ENCODE measurements at regions not wholly inside any gene's neighbourhood (a gene's known extent, or its start where the extent isn't known, plus 50 kb on each side); places are given as distances from the start of the nearest gene placed in this dataset.

DNA sequence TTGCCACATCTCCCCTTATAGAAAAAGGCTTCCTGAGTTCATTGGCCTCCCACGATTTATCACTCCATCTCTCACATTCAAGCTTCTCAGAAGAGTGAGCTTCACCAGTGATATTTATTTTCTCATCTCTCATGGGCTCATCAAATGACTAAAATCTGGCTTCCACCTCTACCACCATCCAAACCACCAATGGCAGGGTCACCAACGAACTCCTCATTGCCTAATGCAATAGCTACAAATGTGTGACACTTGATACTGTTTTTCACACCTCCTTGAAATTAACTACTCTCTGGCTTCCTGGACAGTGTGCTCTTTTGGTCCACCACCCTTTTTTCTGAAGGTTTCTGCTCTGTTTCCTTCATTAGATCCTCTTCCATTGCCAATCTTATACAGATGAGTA lies 129.0 kb downstream of the SH2D1A start:
- TF ChIP-seq, protein P1, sequence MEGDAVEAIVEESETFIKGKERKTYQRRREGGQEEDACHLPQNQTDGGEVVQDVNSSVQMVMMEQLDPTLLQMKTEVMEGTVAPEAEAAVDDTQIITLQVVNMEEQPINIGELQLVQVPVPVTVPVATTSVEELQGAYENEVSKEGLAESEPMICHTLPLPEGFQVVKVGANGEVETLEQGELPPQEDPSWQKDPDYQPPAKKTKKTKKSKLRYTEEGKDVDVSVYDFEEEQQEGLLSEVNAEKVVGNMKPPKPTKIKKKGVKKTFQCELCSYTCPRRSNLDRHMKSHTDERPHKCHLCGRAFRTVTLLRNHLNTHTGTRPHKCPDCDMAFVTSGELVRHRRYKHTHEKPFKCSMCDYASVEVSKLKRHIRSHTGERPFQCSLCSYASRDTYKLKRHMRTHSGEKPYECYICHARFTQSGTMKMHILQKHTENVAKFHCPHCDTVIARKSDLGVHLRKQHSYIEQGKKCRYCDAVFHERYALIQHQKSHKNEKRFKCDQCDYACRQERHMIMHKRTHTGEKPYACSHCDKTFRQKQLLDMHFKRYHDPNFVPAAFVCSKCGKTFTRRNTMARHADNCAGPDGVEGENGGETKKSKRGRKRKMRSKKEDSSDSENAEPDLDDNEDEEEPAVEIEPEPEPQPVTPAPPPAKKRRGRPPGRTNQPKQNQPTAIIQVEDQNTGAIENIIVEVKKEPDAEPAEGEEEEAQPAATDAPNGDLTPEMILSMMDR (IDR thresholded peaks at IDR 0.05) = no peak
- no peak for TF ChIP-seq POLR2A (IDR thresholded peaks at IDR 0.05)
